ENCODE measurements at regions not wholly inside any gene's neighbourhood (a gene's known extent, or its start where the extent isn't known, plus 50 kb on each side); places are given as distances from the start of the nearest gene placed in this dataset.
A peak's percentile ranks its signal among the peaks of the same experiment; 100 is the strongest.
"Not testable (repeated sequence)": the region's sequence is repeated elsewhere in the genome, so short reads cannot be mapped to it uniquely, and the experiment has no call there.

GRCh38 chr12:34218193-34219045 lies 196.1 kb downstream of the ALG10 start:
- peaks cover 19% of the 10 kb centered on the region for H3K9me3 Mint-ChIP-seq (ENCODE audit: unreplicated experiment)
- H3K4me3 Mint-ChIP-seq (ENCODE audit: unreplicated experiment) = peak overlapping the region; percentile 76
- H3K27me3 Mint-ChIP-seq (ENCODE audit: unreplicated experiment) = no peaks in the 10 kb centered on the region
- peak; percentile 57 for DNase-seq
- H3K27ac Mint-ChIP-seq (ENCODE audit: unreplicated experiment) = no peak overlapping the region
- H3K4me1 Mint-ChIP-seq (ENCODE audit: low read depth, unreplicated experiment) = no peaks in the 10 kb centered on the region
- H3K36me3 Mint-ChIP-seq (ENCODE audit: unreplicated experiment) = peaks cover 5% of the 10 kb centered on the region
- peak; percentile 82 for TF ChIP-seq CTCF (IDR thresholded peaks at IDR 0.05; ENCODE audit: partially characterized antibody, unreplicated experiment)

- Mint-ChIP-seq H3K4me3 (ENCODE audit: unreplicated experiment) (no peak overlapping the region), H3K27me3 (ENCODE audit: unreplicated experiment) (no peaks in the 10 kb centered on the region), H3K36me3 (ENCODE audit: unreplicated experiment) (peaks cover 5% of the 10 kb centered on the region), H3K4me1 (ENCODE audit: low read depth, unreplicated experiment) (no peaks in the 10 kb centered on the region), H3K9me3 (ENCODE audit: unreplicated experiment) (peaks cover 19% of the 10 kb centered on the region), H3K27ac (ENCODE audit: unreplicated experiment) (no peak overlapping the region)
- no peak for TF ChIP-seq CTCF (IDR thresholded peaks at IDR 0.05; ENCODE audit: partially characterized antibody, unreplicated experiment)
- no peak for DNase-seq
Measured at GRCh38 chr12:34219046-34219770, 196.9 kb downstream of the ALG10 start.

GRCh38 chr12:34220079-34220478 lies 197.8 kb downstream of the ALG10 start:
- not testable (repeated sequence) for H3K4me1 Mint-ChIP-seq (ENCODE audit: low read depth, unreplicated experiment); H3K36me3 Mint-ChIP-seq (ENCODE audit: unreplicated experiment); H3K4me3 Mint-ChIP-seq (ENCODE audit: unreplicated experiment); H3K27me3 Mint-ChIP-seq (ENCODE audit: unreplicated experiment); H3K27ac Mint-ChIP-seq (ENCODE audit: unreplicated experiment); DNase-seq
- H3K9me3 Mint-ChIP-seq (ENCODE audit: unreplicated experiment) = peaks cover 16% of the 10 kb centered on the region

- peaks cover 10% of the 10 kb centered on the region for H3K9me3 Mint-ChIP-seq (ENCODE audit: unreplicated experiment)
- H3K4me3 Mint-ChIP-seq (ENCODE audit: unreplicated experiment) = no peak overlapping the region
- H3K27ac Mint-ChIP-seq (ENCODE audit: unreplicated experiment) = no peak overlapping the region
- H3K27me3 Mint-ChIP-seq (ENCODE audit: unreplicated experiment) = no peaks in the 10 kb centered on the region
- DNase-seq = no peak
- H3K4me1 Mint-ChIP-seq (ENCODE audit: low read depth, unreplicated experiment) = no peaks in the 10 kb centered on the region
- no peak for TF ChIP-seq CTCF (IDR thresholded peaks at IDR 0.05; ENCODE audit: partially characterized antibody, unreplicated experiment)
- no peaks in the 10 kb centered on the region for H3K36me3 Mint-ChIP-seq (ENCODE audit: unreplicated experiment)
Measured at GRCh38 chr12:34223640-34224039, 201.3 kb downstream of the ALG10 start.

- H3K9me3 Mint-ChIP-seq (ENCODE audit: unreplicated experiment); H3K36me3 Mint-ChIP-seq (ENCODE audit: unreplicated experiment); DNase-seq; H3K4me1 Mint-ChIP-seq (ENCODE audit: low read depth, unreplicated experiment); H3K27me3 Mint-ChIP-seq (ENCODE audit: unreplicated experiment); H3K27ac Mint-ChIP-seq (ENCODE audit: unreplicated experiment); H3K4me3 Mint-ChIP-seq (ENCODE audit: unreplicated experiment): not testable (repeated sequence)
Measured at GRCh38 chr12:34226044-34226443, 203.7 kb downstream of the ALG10 start.

GRCh38 chr12:34228046-34228445 lies 205.8 kb downstream of the ALG10 start:
- not testable (repeated sequence) for H3K27me3 Mint-ChIP-seq (ENCODE audit: unreplicated experiment); H3K4me3 Mint-ChIP-seq (ENCODE audit: unreplicated experiment); H3K9me3 Mint-ChIP-seq (ENCODE audit: unreplicated experiment); DNase-seq; H3K27ac Mint-ChIP-seq (ENCODE audit: unreplicated experiment); H3K4me1 Mint-ChIP-seq (ENCODE audit: low read depth, unreplicated experiment); H3K36me3 Mint-ChIP-seq (ENCODE audit: unreplicated experiment)

GRCh38 chr12:34229033-34229432 lies 206.7 kb downstream of the ALG10 start:
- H3K36me3 Mint-ChIP-seq (ENCODE audit: unreplicated experiment); H3K4me3 Mint-ChIP-seq (ENCODE audit: unreplicated experiment); H3K4me1 Mint-ChIP-seq (ENCODE audit: low read depth, unreplicated experiment); DNase-seq; H3K27ac Mint-ChIP-seq (ENCODE audit: unreplicated experiment); H3K27me3 Mint-ChIP-seq (ENCODE audit: unreplicated experiment): not testable (repeated sequence)
- H3K9me3 Mint-ChIP-seq (ENCODE audit: unreplicated experiment) = peaks cover 14% of the 10 kb centered on the region
